ENCODE measurements at regions not wholly inside any gene's neighbourhood (a gene's known extent, or its start where the extent isn't known, plus 50 kb on each side); places are given as distances from the start of the nearest gene placed in this dataset.

DNA sequence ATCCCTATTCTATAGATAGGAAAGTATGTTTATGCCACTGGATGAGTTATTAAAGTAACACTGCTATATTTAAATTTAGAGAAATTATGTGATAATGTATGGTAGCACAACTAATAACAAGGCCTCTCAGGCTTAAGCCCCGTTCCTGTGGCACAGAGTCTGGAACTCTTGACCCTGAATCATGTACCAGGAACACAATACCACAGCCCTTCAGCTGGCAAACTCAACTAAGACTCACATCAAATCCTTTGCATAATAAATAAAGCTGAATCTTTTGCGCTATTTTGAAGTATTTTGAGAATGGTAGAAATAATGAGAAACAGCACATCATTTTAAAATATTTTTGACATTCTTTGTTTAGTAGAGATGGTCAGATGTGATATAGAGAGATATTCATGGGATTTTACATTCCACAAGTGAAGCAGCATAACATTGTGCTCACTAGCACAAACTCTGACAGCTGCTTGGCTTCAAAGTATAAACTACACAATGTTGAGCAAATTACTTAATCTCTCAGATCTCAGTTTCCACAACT is 478.4 kb upstream of the FAM241A start:
- TF ChIP-seq, protein P1, sequence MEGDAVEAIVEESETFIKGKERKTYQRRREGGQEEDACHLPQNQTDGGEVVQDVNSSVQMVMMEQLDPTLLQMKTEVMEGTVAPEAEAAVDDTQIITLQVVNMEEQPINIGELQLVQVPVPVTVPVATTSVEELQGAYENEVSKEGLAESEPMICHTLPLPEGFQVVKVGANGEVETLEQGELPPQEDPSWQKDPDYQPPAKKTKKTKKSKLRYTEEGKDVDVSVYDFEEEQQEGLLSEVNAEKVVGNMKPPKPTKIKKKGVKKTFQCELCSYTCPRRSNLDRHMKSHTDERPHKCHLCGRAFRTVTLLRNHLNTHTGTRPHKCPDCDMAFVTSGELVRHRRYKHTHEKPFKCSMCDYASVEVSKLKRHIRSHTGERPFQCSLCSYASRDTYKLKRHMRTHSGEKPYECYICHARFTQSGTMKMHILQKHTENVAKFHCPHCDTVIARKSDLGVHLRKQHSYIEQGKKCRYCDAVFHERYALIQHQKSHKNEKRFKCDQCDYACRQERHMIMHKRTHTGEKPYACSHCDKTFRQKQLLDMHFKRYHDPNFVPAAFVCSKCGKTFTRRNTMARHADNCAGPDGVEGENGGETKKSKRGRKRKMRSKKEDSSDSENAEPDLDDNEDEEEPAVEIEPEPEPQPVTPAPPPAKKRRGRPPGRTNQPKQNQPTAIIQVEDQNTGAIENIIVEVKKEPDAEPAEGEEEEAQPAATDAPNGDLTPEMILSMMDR (IDR thresholded peaks at IDR 0.05) = no peak
- no peak for TF ChIP-seq ZFX (IDR thresholded peaks at IDR 0.05; ENCODE audit: borderline replicate concordance)
